ENCODE measurements at regions not wholly inside any gene's neighbourhood (a gene's known extent, or its start where the extent isn't known, plus 50 kb on each side); places are given as distances from the start of the nearest gene placed in this dataset.

- ChIA-PET CTCF (no interaction called here), POLR2A (no interaction called here)
- Histone ChIP-seq H3K4me3 (ENCODE audit: low read depth in 2 of 2, low read length in 2 of 2) (no peak overlapping the region), H3K4me1 (ENCODE audit: control insufficient read depth, insufficient read depth, low read length) (no peaks in the 10 kb centered on the region), H3K36me3 (ENCODE audit: control insufficient read depth, insufficient read depth, low read length) (no peaks in the 10 kb centered on the region), H3K27ac (ENCODE audit: low read length) (no peak overlapping the region), H3K9me3 (ENCODE audit: control insufficient read depth, insufficient read depth, low read depth, low read length) (no peaks in the 10 kb centered on the region), H3K27me3 (ENCODE audit: control insufficient read depth, insufficient read depth, low read length) (no peaks in the 10 kb centered on the region)
- intact Hi-C loops (cut with micrococcal nuclease; ENCODE audit: unreplicated experiment) (no loop called here), in situ Hi-C loops (cut with HindIII; ENCODE audit: low pct_unique_long_range_greater_than_20kb, low sequenced_read_pairs) (no loop called here)
- ATAC-seq = no peak
- BruUV-seq (replicated peaks) = no TSS peak
- TF ChIP-seq CTCF (IDR thresholded peaks at IDR 0.05) (no peak), TCF7L2 (IDR thresholded peaks at IDR 0.05; ENCODE audit: low read depth, low read length) (no peak), SIN3A (IDR thresholded peaks at IDR 0.05; ENCODE audit: borderline replicate concordance, insufficient read depth, low read depth, low read length) (no peak), REST (IDR thresholded peaks at IDR 0.05; ENCODE audit: insufficient read depth in 1 of 2, low read depth in 2 of 2, low read length in 1 of 2) (no peak), POLR2AphosphoS5 (IDR thresholded peaks at IDR 0.05; ENCODE audit: low read depth, low read length) (no peak)
- DNase-seq (ENCODE audit: low read depth, low spot score) = no peak
These were observed 677.2 kb upstream of the TENM4 start for GRCh38 chr11:80118073-80118472.

- Histone ChIP-seq H3K4me3 (ENCODE audit: low read depth in 2 of 2, low read length in 2 of 2) (no peak overlapping the region), H3K27me3 (ENCODE audit: control insufficient read depth, insufficient read depth, low read length) (no peaks in the 10 kb centered on the region), H3K36me3 (ENCODE audit: control insufficient read depth, insufficient read depth, low read length) (no peaks in the 10 kb centered on the region), H3K27ac (ENCODE audit: low read length) (no peak overlapping the region), H3K4me1 (ENCODE audit: control insufficient read depth, insufficient read depth, low read length) (no peaks in the 10 kb centered on the region), H3K9me3 (ENCODE audit: control insufficient read depth, insufficient read depth, low read depth, low read length) (no peaks in the 10 kb centered on the region)
- no TSS peak for BruUV-seq (replicated peaks)
- ChIA-PET POLR2A (no interaction called here), CTCF (no interaction called here)
- intact Hi-C loops (cut with micrococcal nuclease; ENCODE audit: unreplicated experiment) (no loop called here), in situ Hi-C loops (cut with HindIII; ENCODE audit: low pct_unique_long_range_greater_than_20kb, low sequenced_read_pairs) (no loop called here)
- DNase-seq (ENCODE audit: low read depth, low spot score) = no peak
- ATAC-seq = no peak
- TF ChIP-seq SIN3A (IDR thresholded peaks at IDR 0.05; ENCODE audit: borderline replicate concordance, insufficient read depth, low read depth, low read length) (no peak), POLR2AphosphoS5 (IDR thresholded peaks at IDR 0.05; ENCODE audit: low read depth, low read length) (no peak), TCF7L2 (IDR thresholded peaks at IDR 0.05; ENCODE audit: low read depth, low read length) (no peak), REST (IDR thresholded peaks at IDR 0.05; ENCODE audit: insufficient read depth in 1 of 2, low read depth in 2 of 2, low read length in 1 of 2) (no peak), CTCF (IDR thresholded peaks at IDR 0.05) (no peak)
These were observed 676.0 kb upstream of the TENM4 start for GRCh38 chr11:80116796-80117195.

Data from Panc1 (cell line).